H1 (cell line): ENCODE measurements at regions not wholly inside any gene's neighbourhood (a gene's known extent, or its start where the extent isn't known, plus 50 kb on each side); places are given as distances from the start of the nearest gene placed in this dataset.

Experiments
- CTCF ChIA-PET: fragments of 300-600 bp; sonication (Branson Sonifier 250); formaldehyde crosslinking; loops from one replicate; lab custom pipeline; 2021; ENCODE audit not compliant: partially characterized antibody; lab: Charles Lee
- POLR2A ChIA-PET: fragments of 300-600 bp; sonication (Branson Sonifier 250); formaldehyde crosslinking; loops from one replicate; lab custom pipeline; 2021; ENCODE audit warnings: inconsistent platforms; ENCODE audit not compliant: partially characterized antibody; lab: Charles Lee
- DNase-seq, 2 experiments: peaks; one replicate each; pipeline versions ENCODE4 v3.0.0 to v3.0.0-alpha.2; 2010 to 2022; ENCODE audit warnings: low spot score in 2 of 2, low read depth in 1 of 2, mixed read lengths in 1 of 2
- FAIRE-seq: peaks from 2 replicates; lab custom pipeline; 2011; peaks lifted over from hg19 to GRCh38; lab: Jason Lieb, UNC
- H2AFZ ChIP-seq: 2 replicates; pipeline ENCODE4 v1.8.1; 2012; ENCODE audit warnings: low read length, inconsistent platforms
- H2AK5ac ChIP-seq: 2 replicates; pipeline ENCODE4 v1.6.1; 2013; ENCODE audit warnings: low read depth, low read length
- H2BK120ac ChIP-seq: replicated peaks from 2 replicates; pipeline ENCODE3; 2013; ENCODE audit warnings: low read depth, low read length, inconsistent platforms
- H2BK12ac ChIP-seq: 2 replicates; pipeline ENCODE4 v1.6.1; 2013; ENCODE audit warnings: low read depth, low read length
- H2BK15ac ChIP-seq: 2 replicates; pipeline ENCODE4 v1.6.1; 2013; ENCODE audit warnings: low read length
- H2BK20ac ChIP-seq: 2 replicates; pipeline ENCODE4 v1.6.1; 2013; ENCODE audit warnings: low read length
- H2BK5ac ChIP-seq: 2 replicates; pipeline ENCODE4 v1.6.1; 2013; ENCODE audit warnings: low read depth, low read length
- H3K14ac ChIP-seq: 2 replicates; pipeline ENCODE4 v1.6.1; 2013; ENCODE audit warnings: inconsistent platforms; ENCODE audit not compliant: insufficient read length
- H3K18ac ChIP-seq: 2 replicates; pipeline ENCODE4 v1.6.1; 2013; ENCODE audit warnings: low read length; ENCODE audit errors: extremely low read depth
- H3K23ac ChIP-seq: 2 replicates; pipeline ENCODE4 v1.6.1; 2013; ENCODE audit warnings: inconsistent platforms; ENCODE audit not compliant: insufficient read length
- H3K23me2 ChIP-seq: 2 replicates; pipeline ENCODE4 v1.6.1; 2013; ENCODE audit warnings: low read depth, low read length
- H3K27ac ChIP-seq: 2 replicates; pipeline ENCODE4 v1.6.1; 2011; ENCODE audit warnings: low read depth, low read length, inconsistent platforms
- H3K27me3 ChIP-seq, 4 experiments: replicated peaks in 1 of 4; 1 replicate in 1 of 4; 2 replicates in 3 of 4; pipeline versions ENCODE4 v1.6.1 to v1.8.1; 2011 to 2013; ENCODE audit warnings: low read length in 3 of 4, mild to moderate bottlenecking in 3 of 4, inconsistent platforms in 2 of 4, mixed read lengths in 2 of 4, moderate library complexity in 1 of 4; ENCODE audit not compliant: control insufficient read depth in 3 of 4, insufficient read depth in 3 of 4; ENCODE audit errors: extremely low read depth in 1 of 4
- H3K36me3 ChIP-seq, 4 experiments: 2 replicates each; pipeline versions ENCODE4 v1.6.1 to v1.8.1; 2011 to 2013; ENCODE audit warnings: mild to moderate bottlenecking in 4 of 4, low read length in 3 of 4, moderate library complexity in 2 of 4, control low read depth in 1 of 4, inconsistent platforms in 1 of 4; ENCODE audit not compliant: insufficient read depth in 4 of 4, control insufficient read depth in 2 of 4
- H3K4ac ChIP-seq: replicated peaks from 2 replicates; pipeline ENCODE3; 2013; ENCODE audit warnings: low read length, low read depth, mixed read lengths, inconsistent platforms; ENCODE audit not compliant: insufficient read length
- H3K4me1 ChIP-seq, 4 experiments: replicated peaks in 1 of 4; 1 replicate in 1 of 4; 2 replicates in 3 of 4; pipeline versions ENCODE4 v1.6.1 to v1.8.1; 2011 to 2013; ENCODE audit warnings: low read length in 3 of 4, inconsistent platforms in 2 of 4, mixed read lengths in 1 of 4; ENCODE audit not compliant: insufficient read depth in 4 of 4, control insufficient read depth in 3 of 4
- H3K4me2 ChIP-seq, 2 experiments: 2 replicates each; pipeline versions ENCODE4 v1.6.1 to v1.8.1; 2011 to 2013; ENCODE audit warnings: low read depth in 2 of 2, low read length in 2 of 2, control low read depth in 1 of 2, inconsistent platforms in 1 of 2, mild to moderate bottlenecking in 1 of 2; ENCODE audit not compliant: insufficient read depth in 1 of 2
- H3K4me3 ChIP-seq, 4 experiments: fragments of 200-600, 300-600 bp in 1 of 4; sonication (generic), shearing (Covaris generic), sonication (Bioruptor Twin) in 1 of 4; 2 replicates each; pipeline versions ENCODE4 v1.5.1 to v1.8.1; 2011 to 2016; ENCODE audit warnings: low read length in 4 of 4, low read depth in 3 of 4, control low read depth in 2 of 4, inconsistent platforms in 2 of 4, mild to moderate bottlenecking in 2 of 4, mixed read lengths in 1 of 4, moderate library complexity in 1 of 4; ENCODE audit not compliant: insufficient read depth in 2 of 4; ENCODE audit errors: extremely low read depth in 1 of 4
- H3K56ac ChIP-seq: replicated peaks from 2 replicates; pipeline ENCODE3; 2013; ENCODE audit warnings: low read depth, mild to moderate bottlenecking, mixed read lengths, low read length, inconsistent platforms; ENCODE audit not compliant: insufficient read length
- H3K79me1 ChIP-seq: 2 replicates; pipeline ENCODE4 v1.6.1; 2013; ENCODE audit warnings: low read depth, low read length, control low read depth
- H3K79me2 ChIP-seq, 2 experiments: 2 replicates each; pipeline versions ENCODE4 v1.6.1 to v1.8.1; 2012 to 2013; ENCODE audit warnings: low read length in 2 of 2, mild to moderate bottlenecking in 2 of 2, inconsistent platforms in 1 of 2; ENCODE audit not compliant: insufficient read depth in 2 of 2, control insufficient read depth in 1 of 2
- H3K9ac ChIP-seq, 4 experiments: replicated peaks in 1 of 4; 1 replicate in 1 of 4; 2 replicates in 3 of 4; pipeline versions ENCODE4 v1.6.1 to v1.8.1; 2011 to 2013; ENCODE audit warnings: low read depth in 3 of 4, low read length in 3 of 4, control low read depth in 2 of 4, mild to moderate bottlenecking in 2 of 4, moderate library complexity in 2 of 4, inconsistent platforms in 1 of 4; ENCODE audit errors: extremely low read depth in 1 of 4
- H3K9me3 ChIP-seq, 2 experiments: 2 replicates each; pipeline versions ENCODE4 v1.6.1 to v1.8.1; 2012 to 2013; ENCODE audit warnings: mild to moderate bottlenecking in 2 of 2, moderate library complexity in 2 of 2, control low read depth in 1 of 2, inconsistent platforms in 1 of 2, low read depth in 1 of 2, low read length in 1 of 2, mixed read lengths in 1 of 2; ENCODE audit not compliant: insufficient read depth in 2 of 2
- H4K20me1 ChIP-seq, 2 experiments: replicated peaks in 1 of 2; 2 replicates each; pipeline versions ENCODE3 to v1.8.1; 2011 to 2013; ENCODE audit warnings: inconsistent platforms in 2 of 2, low read length in 2 of 2, mild to moderate bottlenecking in 1 of 2; ENCODE audit not compliant: insufficient read depth in 2 of 2, control insufficient read depth in 1 of 2
- H4K5ac ChIP-seq: 2 replicates; pipeline ENCODE4 v1.6.1; 2013; ENCODE audit warnings: low read length, low read depth, mixed read lengths, inconsistent platforms; ENCODE audit not compliant: insufficient read length
- H4K8ac ChIP-seq: 2 replicates; pipeline ENCODE4 v1.8.0; 2013; ENCODE audit warnings: mild to moderate bottlenecking, moderate library complexity, low read length, inconsistent platforms; ENCODE audit not compliant: insufficient read depth; ENCODE audit errors: extremely low read depth
- H4K91ac ChIP-seq: replicated peaks from 2 replicates; pipeline ENCODE3; 2013; ENCODE audit warnings: low read length, mixed read lengths, inconsistent platforms; ENCODE audit not compliant: insufficient read length
- ATF2 ChIP-seq: IDR thresholded peaks from 2 replicates; pipeline ENCODE4 v1.6.1; 2012; ENCODE audit warnings: low read length, inconsistent platforms
- BCL11A ChIP-seq, 2 experiments: IDR thresholded peaks; one replicate each; pipeline ENCODE4 v1.6.1; 2011; ENCODE audit warnings: low read depth in 2 of 2, low read length in 2 of 2, mild to moderate bottlenecking in 2 of 2
- CEBPB ChIP-seq: IDR thresholded peaks from 2 replicates; pipeline ENCODE4 v1.6.1; 2012; ENCODE audit warnings: low read depth, low read length
- EZH2 ChIP-seq: fragments of 200-600 bp; sonication (generic); IDR thresholded peaks from 2 replicates; pipeline ENCODE4 v1.7.1; 2012; ENCODE audit warnings: low read depth, mild to moderate bottlenecking, moderate library complexity, low read length, inconsistent platforms; ENCODE audit not compliant: severe bottlenecking
- GTF2F1 ChIP-seq: IDR thresholded peaks from 2 replicates; pipeline ENCODE4 v1.6.1; 2012; ENCODE audit warnings: low read depth, low read length, improper control_type of control experiment, borderline replicate concordance
- KDM4A ChIP-seq: IDR thresholded peaks from one replicate; pipeline ENCODE4 v1.7.1; 2012; ENCODE audit warnings: low read depth, mild to moderate bottlenecking, moderate library complexity, low read length, inconsistent platforms; ENCODE audit not compliant: severe bottlenecking
- MAFK ChIP-seq: IDR thresholded peaks from 2 replicates; pipeline ENCODE4 v1.6.1; 2012; ENCODE audit warnings: low read depth, mild to moderate bottlenecking, improper control_type of control experiment, low read length
- NRF1 ChIP-seq: IDR thresholded peaks from 2 replicates; pipeline ENCODE4 v1.6.1; 2011; ENCODE audit warnings: mild to moderate bottlenecking, low read depth, low read length, improper control_type of control experiment
- POU5F1 ChIP-seq: IDR thresholded peaks from 2 replicates; pipeline ENCODE4 v1.6.1; 2011; ENCODE audit warnings: low read depth, mild to moderate bottlenecking, low read length, moderate library complexity
- RAD21 ChIP-seq, 2 experiments: IDR thresholded peaks in 1 of 2; conservative IDR thresholded peaks in 1 of 2; 2 replicates each; pipeline ENCODE4 v1.6.1; 2011; ENCODE audit warnings: low read depth in 2 of 2, low read length in 2 of 2, improper control_type of control experiment in 1 of 2, inconsistent platforms in 1 of 2, mild to moderate bottlenecking in 1 of 2, moderate library complexity in 1 of 2
- RBBP5 ChIP-seq: IDR thresholded peaks from 2 replicates; pipeline ENCODE4 v1.7.1; 2012; ENCODE audit warnings: low read depth, mild to moderate bottlenecking, inconsistent platforms, low read length, moderate library complexity, borderline replicate concordance
- SP2 ChIP-seq: IDR thresholded peaks from 2 replicates; pipeline ENCODE4 v1.6.1; 2012; ENCODE audit warnings: mild to moderate bottlenecking, low read length, inconsistent platforms
- SUZ12 ChIP-seq: fragments of 200-600 bp; sonication (generic); IDR thresholded peaks from 2 replicates; pipeline ENCODE4 v1.6.1; 2012; ENCODE audit warnings: mild to moderate bottlenecking, inconsistent platforms, low read length, moderate library complexity, mixed read lengths
- ZNF274 ChIP-seq: IDR thresholded peaks from 2 replicates; pipeline ENCODE4 v1.7.0; 2012; ENCODE audit warnings: low read length, borderline replicate concordance; ENCODE audit errors: extremely low read depth
- WGBS, 2 experiments: shearing (Covaris generic) in 1 of 2; methylation state at CpG; one replicate each; pipeline versions ENCODE4 v1.1.6 to v1.1.7; 2013 to 2015; ENCODE audit warnings: low lambda C conversion rate in 2 of 2, mixed read lengths in 2 of 2, inconsistent platforms in 1 of 2, low coverage in 1 of 2, missing lambda C conversion rate in 1 of 2; ENCODE audit not compliant: insufficient replicate concordance in 2 of 2, insufficient coverage in 1 of 2, insufficient read length in 1 of 2; ENCODE audit errors: extremely low coverage in 1 of 2, missing lambda C conversion rate in 1 of 2; 5-methylcytosine and 5-hydroxymethylcytosine counted together

- Histone ChIP-seq H2AFZ (no peak overlapping the region), H3K9me3 (no peaks in the 10 kb centered on the region), H3K18ac (no peak overlapping the region), H3K23ac (no peak overlapping the region), H3K4me1 (no peaks in the 10 kb centered on the region), H2BK5ac (no peak overlapping the region), H4K91ac (no peak overlapping the region), H3K79me1 (no peaks in the 10 kb centered on the region), H2BK120ac (no peak overlapping the region), H4K5ac (no peak overlapping the region), H3K4ac (no peak overlapping the region), H3K79me2 (no peaks in the 10 kb centered on the region), H2BK15ac (no peak overlapping the region), H3K23me2 (no peaks in the 10 kb centered on the region), H3K4me3 (no peak overlapping the region), H3K4me2 (no peak overlapping the region), H4K8ac (no peak overlapping the region), H3K56ac (no peak overlapping the region), H3K14ac (no peak overlapping the region), H3K9ac (no peak overlapping the region), H3K36me3 (no peaks in the 10 kb centered on the region), H3K27me3 (no peaks in the 10 kb centered on the region), H2AK5ac (no peak overlapping the region), H2BK20ac (no peak overlapping the region), H2BK12ac (no peak overlapping the region), H4K20me1 (no peaks in the 10 kb centered on the region), H3K27ac (no peak overlapping the region)
- FAIRE-seq: no peak
- POLR2A ChIA-PET: no interaction called here
- CTCF ChIA-PET: no interaction called here
- 79% methylated on average over 4 of the region's 4 CpGs; no CpG with 5 or more reads in 1 of the 2 experiments for WGBS, 2 experiments
- DNase-seq: no peak
- no peak for TF ChIP-seq SUZ12
- no peak for TF ChIP-seq GTF2F1
- no peak for TF ChIP-seq KDM4A
- TF ChIP-seq ZNF274: no peak
- TF ChIP-seq RAD21 (IDR thresholded peaks at IDR 0.05 in 1 of 2, conservative IDR thresholded peaks at IDR 0.05 in 1 of 2; ENCODE audit: low read depth in 2 of 2, low read length in 2 of 2): no peak
- no peak for TF ChIP-seq RBBP5
- no peak for TF ChIP-seq POU5F1
- no peak for TF ChIP-seq SP2
- TF ChIP-seq NRF1: no peak
- no peak for TF ChIP-seq EZH2
- TF ChIP-seq CEBPB: no peak
- TF ChIP-seq ATF2: no peak
- TF ChIP-seq MAFK: no peak
- TF ChIP-seq BCL11A (IDR thresholded peaks at IDR 0.05; ENCODE audit: low read depth in 2 of 2, low read length in 2 of 2): no peak
Measured at GRCh38 chr12:63467951-63468350, 200.3 kb downstream of the DPY19L2 start.
